BE2C (cell line): ENCODE measurements at regions not wholly inside any gene's neighbourhood (a gene's known extent, or its start where the extent isn't known, plus 50 kb on each side); places are given as distances from the start of the nearest gene placed in this dataset.
"Not testable (repeated sequence)": the region's sequence is repeated elsewhere in the genome, so short reads cannot be mapped to it uniquely, and the experiment has no call there.

Experiments used
- DNase-seq: peaks from one replicate; pipeline ENCODE4 v3.0.0-alpha.2; 2020
- H3K27me3 ChIP-seq: fragments of 250-450 bp; sonication (Bioruptor Pico); 2 replicates; pipeline ENCODE4 v1.5.1; 2020; ENCODE audit warnings: mild to moderate bottlenecking
- H3K36me3 ChIP-seq: fragments of 250-450 bp; sonication (Bioruptor Pico); 2 replicates; pipeline ENCODE4 v1.5.1; 2020; ENCODE audit warnings: mild to moderate bottlenecking
- H3K4me1 ChIP-seq: fragments of 250-450 bp; sonication (Bioruptor Pico); 2 replicates; pipeline ENCODE4 v1.5.1; 2020
- H3K4me3 ChIP-seq: 2 replicates; pipeline ENCODE4 v1.5.1; 2011; ENCODE audit warnings: low read depth, low read length
- H3K9me3 ChIP-seq: fragments of 250-450 bp; sonication (Bioruptor Pico); 2 replicates; pipeline ENCODE4 v1.5.1; 2020
- TF ChIP-seq, protein P1 (sequence below): IDR thresholded peaks from 2 replicates; pipeline ENCODE4 v1.5.1; 2012; ENCODE audit warnings: mild to moderate bottlenecking, low read depth, low read length

DNA sequence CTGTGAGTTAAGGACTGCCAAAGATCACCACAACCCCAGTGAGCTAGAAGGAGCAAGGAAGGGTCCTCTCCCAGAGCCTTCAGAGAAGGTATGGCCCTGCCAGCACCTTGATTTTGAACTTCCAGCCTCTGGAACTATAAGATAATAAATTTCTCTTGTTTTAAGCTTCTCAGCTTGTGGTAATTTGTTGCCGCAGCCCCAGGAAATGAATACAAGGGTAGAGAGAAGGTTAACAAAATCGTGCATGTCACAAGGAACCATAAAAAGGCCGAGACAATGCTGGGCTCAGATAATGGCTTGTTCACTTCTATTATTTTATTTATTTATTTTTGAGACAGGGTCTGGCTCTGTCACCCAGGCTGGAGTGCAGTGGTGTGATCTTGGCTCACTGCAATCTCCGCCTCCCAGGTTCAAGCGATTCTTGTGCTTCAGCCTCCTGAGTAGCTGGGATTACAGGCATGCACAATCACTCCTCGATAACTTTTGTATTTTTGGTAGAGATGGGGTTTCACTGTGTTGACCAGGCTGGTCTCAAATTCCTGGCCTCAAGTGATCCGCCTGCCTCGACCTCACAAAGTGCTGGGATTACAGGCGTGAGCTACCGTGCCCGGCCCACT is 71.5 kb downstream of the WSB1 start:
- not testable (repeated sequence) for H3K27me3 ChIP-seq, H3K4me1 ChIP-seq, H3K4me3 ChIP-seq, H3K9me3 ChIP-seq, DNase-seq, H3K36me3 ChIP-seq

DNA sequence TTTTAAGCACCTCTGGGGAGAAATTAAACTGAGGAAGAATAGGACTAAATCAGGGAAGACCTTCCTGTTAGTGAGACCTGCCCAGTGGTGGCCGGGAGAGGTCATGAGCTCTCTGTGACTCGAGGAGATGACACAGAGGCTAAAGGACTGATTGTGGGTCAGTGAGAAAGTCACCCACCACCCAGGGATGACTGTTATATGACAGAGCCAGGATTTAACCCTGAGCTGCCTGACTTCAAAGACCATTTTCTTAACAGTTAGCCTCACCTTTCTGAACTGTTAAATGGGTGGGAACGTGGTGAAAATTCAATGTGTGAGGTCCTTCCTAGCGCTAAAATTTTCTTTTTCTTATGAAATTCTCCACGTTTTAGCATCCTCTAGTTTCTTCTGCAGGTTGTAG is 72.5 kb downstream of the WSB1 start:
- TF ChIP-seq, protein P1, sequence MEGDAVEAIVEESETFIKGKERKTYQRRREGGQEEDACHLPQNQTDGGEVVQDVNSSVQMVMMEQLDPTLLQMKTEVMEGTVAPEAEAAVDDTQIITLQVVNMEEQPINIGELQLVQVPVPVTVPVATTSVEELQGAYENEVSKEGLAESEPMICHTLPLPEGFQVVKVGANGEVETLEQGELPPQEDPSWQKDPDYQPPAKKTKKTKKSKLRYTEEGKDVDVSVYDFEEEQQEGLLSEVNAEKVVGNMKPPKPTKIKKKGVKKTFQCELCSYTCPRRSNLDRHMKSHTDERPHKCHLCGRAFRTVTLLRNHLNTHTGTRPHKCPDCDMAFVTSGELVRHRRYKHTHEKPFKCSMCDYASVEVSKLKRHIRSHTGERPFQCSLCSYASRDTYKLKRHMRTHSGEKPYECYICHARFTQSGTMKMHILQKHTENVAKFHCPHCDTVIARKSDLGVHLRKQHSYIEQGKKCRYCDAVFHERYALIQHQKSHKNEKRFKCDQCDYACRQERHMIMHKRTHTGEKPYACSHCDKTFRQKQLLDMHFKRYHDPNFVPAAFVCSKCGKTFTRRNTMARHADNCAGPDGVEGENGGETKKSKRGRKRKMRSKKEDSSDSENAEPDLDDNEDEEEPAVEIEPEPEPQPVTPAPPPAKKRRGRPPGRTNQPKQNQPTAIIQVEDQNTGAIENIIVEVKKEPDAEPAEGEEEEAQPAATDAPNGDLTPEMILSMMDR: no peak
- no peak for DNase-seq
- no peaks in the 10 kb centered on the region for H3K36me3 ChIP-seq
- no peaks in the 10 kb centered on the region for H3K27me3 ChIP-seq
- no peaks in the 10 kb centered on the region for H3K9me3 ChIP-seq
- no peaks in the 10 kb centered on the region for H3K4me1 ChIP-seq
- no peak overlapping the region for H3K4me3 ChIP-seq

DNA sequence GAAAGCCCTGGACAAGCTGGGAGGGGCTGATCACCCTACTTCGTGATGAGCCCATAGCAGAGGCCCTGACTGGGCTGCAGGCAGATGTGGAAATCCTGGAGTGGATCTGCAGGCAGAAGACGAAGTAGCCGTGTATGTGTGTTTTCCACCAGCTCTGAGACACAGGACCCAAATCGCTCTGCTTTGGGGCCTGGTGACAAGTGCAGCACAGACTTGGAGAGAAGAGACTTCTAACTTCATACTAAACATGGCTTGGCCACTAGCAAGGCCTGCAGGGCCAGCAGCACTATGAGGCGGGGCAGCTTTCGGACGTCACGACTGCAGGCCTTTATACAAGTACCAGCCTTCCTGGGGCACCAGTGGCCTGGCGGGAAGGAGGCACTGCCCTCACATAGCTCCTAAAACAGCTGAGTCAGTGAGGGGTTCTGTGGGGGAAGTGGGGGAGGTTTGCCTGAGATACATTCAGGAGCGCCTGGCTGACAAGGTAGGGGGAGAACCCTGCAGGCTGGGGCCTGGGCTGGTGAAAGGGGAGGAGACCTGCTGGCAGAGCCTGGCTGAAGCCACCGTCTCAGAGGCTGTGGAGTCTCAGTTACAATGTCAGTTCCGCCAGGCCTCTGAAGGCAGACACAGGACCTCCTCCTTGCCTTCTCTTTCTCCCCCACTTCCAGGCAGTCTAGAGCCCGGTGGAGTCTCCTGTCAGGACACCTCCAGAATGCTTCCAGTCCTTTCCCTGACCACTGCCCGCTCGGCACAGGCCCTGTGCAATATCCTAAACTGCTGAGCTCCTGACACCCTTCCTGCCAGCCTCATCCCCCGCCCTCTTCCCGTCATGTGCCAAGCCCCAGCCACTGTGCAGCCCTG is 73.4 kb downstream of the WSB1 start:
- Histone ChIP-seq H3K27me3 (no peaks in the 10 kb centered on the region), H3K36me3 (no peaks in the 10 kb centered on the region), H3K4me3 (no peak overlapping the region), H3K4me1 (no peaks in the 10 kb centered on the region), H3K9me3 (no peaks in the 10 kb centered on the region)
- DNase-seq: no peak
- TF ChIP-seq, protein P1: no peak

DNA sequence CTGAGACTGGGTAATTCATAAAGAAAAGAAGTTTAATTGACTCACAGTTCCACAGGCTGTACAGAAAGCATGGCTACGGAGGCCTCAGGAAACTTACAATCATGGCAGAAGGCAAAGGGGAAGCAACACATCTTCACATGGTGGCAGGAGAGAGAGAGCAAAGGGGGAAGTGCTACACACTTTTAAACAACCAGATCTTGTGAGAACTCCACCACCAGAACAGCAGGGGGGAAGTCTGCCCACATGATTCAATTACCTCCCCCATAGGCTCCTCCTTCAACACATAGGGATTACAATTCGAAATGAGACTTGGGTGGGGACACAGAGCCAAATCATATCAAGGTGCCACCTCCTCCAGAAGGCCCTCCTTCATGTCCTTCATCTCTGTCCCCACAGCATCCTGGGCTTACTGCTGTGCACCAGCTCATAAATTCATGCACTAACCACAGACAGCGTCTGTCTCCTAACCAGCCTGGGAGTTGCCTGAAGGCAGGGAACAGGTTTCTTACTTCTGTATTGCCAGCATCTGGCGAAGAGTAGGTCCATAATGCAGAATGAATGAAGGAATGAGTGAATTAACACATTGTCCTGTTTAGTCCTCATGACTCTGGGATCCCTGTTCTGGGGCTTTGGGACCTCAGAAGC is 74.4 kb downstream of the WSB1 start:
- Histone ChIP-seq H3K9me3 (no peaks in the 10 kb centered on the region), H3K36me3 (no peaks in the 10 kb centered on the region), H3K27me3 (no peaks in the 10 kb centered on the region), H3K4me1 (no peaks in the 10 kb centered on the region), H3K4me3 (no peak overlapping the region)
- no peak for DNase-seq
- TF ChIP-seq, protein P1: no peak

DNA sequence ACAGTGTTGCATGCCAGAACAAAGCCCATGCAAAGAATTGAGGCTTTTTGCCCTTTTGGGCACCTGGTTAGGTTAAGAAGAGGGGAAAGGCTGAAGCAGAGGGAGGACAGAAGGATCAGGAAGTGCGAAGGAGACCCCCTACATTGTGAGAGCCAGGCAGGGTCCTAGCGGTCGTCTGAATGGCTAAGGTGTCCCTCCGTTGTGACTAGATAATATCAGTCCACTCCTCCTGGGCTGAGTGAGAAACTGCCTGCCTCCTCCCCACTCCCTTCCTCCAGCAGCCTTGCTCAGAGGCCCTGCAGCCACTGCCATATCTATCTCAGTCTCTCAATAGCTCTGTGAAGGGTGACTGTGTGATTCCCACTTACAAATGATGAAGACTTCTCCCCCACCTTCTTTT is 75.1 kb downstream of the WSB1 start:
- no peak for DNase-seq
- Histone ChIP-seq H3K4me1 (no peaks in the 10 kb centered on the region), H3K9me3 (no peaks in the 10 kb centered on the region), H3K27me3 (no peaks in the 10 kb centered on the region), H3K4me3 (no peak overlapping the region), H3K36me3 (no peaks in the 10 kb centered on the region)
- TF ChIP-seq, protein P1: no peak

DNA sequence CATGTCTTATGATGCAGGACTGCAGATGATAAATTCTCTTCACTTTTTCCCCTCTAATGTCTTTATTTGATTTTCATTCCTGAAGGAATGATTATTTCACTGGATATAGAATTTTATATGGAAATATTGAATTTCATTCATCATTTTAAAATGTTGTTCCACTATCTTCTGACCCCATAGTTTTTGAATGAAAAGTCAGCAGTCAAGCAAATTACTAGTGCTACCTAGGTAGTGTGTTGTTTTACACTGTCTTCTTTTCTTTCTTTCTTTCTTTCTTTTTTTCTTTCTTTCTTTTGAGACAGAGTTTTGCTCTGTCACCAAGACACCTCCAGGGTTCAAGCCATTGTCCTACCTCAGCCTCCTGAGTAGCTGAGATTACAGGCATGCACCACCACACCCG is 76.9 kb downstream of the WSB1 start:
- H3K27me3 ChIP-seq: no peaks in the 10 kb centered on the region
- TF ChIP-seq, protein P1: no peak
- no peaks in the 10 kb centered on the region for H3K4me1 ChIP-seq
- H3K9me3 ChIP-seq: no peaks in the 10 kb centered on the region
- no peak for DNase-seq
- H3K4me3 ChIP-seq: no peak overlapping the region
- no peaks in the 10 kb centered on the region for H3K36me3 ChIP-seq

DNA sequence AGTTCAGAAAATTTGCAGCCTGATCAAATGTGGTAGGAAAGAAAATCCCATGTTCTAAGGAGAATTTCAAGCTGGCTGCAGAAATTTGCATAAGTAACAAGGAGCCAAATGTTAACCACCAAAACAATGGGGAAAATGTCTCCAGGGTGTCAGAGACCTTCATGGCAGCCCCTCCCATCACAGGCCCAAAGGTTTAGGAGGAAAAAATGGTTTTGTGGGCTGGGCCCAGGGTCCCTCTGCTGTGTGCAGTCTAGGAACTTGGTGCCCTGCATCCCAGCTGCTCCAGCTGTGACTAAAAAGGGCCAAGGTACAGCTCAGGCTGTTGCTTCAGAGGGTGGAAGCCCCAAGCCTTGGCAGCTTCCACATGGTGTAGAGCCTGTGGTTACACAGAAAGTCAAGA is 79.8 kb downstream of the WSB1 start:
- not testable (repeated sequence) for DNase-seq, H3K36me3 ChIP-seq

More for the DNA sequence above, 79.8 kb downstream of the WSB1 start:
- not testable (repeated sequence) for H3K4me1 ChIP-seq, H3K4me3 ChIP-seq, H3K27me3 ChIP-seq, H3K9me3 ChIP-seq
